H1 (cell line): ENCODE measurements at regions not wholly inside any gene's neighbourhood (a gene's known extent, or its start where the extent isn't known, plus 50 kb on each side); places are given as distances from the start of the nearest gene placed in this dataset.

Experiments
- CTCF ChIA-PET: fragments of 300-600 bp; sonication (Branson Sonifier 250); formaldehyde crosslinking; loops from one replicate; lab custom pipeline; 2021; ENCODE audit not compliant: partially characterized antibody; lab: Charles Lee
- POLR2A ChIA-PET: fragments of 300-600 bp; sonication (Branson Sonifier 250); formaldehyde crosslinking; loops from one replicate; lab custom pipeline; 2021; ENCODE audit warnings: inconsistent platforms; ENCODE audit not compliant: partially characterized antibody; lab: Charles Lee
- DNase-seq, 2 experiments: peaks; one replicate each; pipeline versions ENCODE4 v3.0.0 to v3.0.0-alpha.2; 2010 to 2022; ENCODE audit warnings: low spot score in 2 of 2, low read depth in 1 of 2, mixed read lengths in 1 of 2
- FAIRE-seq: peaks from 2 replicates; lab custom pipeline; 2011; peaks lifted over from hg19 to GRCh38; lab: Jason Lieb, UNC
- H2AFZ ChIP-seq: 2 replicates; pipeline ENCODE4 v1.8.1; 2012; ENCODE audit warnings: low read length, inconsistent platforms
- H2AK5ac ChIP-seq: 2 replicates; pipeline ENCODE4 v1.6.1; 2013; ENCODE audit warnings: low read depth, low read length
- H2BK120ac ChIP-seq: replicated peaks from 2 replicates; pipeline ENCODE3; 2013; ENCODE audit warnings: low read depth, low read length, inconsistent platforms
- H2BK12ac ChIP-seq: 2 replicates; pipeline ENCODE4 v1.6.1; 2013; ENCODE audit warnings: low read depth, low read length
- H2BK15ac ChIP-seq: 2 replicates; pipeline ENCODE4 v1.6.1; 2013; ENCODE audit warnings: low read length
- H2BK20ac ChIP-seq: 2 replicates; pipeline ENCODE4 v1.6.1; 2013; ENCODE audit warnings: low read length
- H2BK5ac ChIP-seq: 2 replicates; pipeline ENCODE4 v1.6.1; 2013; ENCODE audit warnings: low read depth, low read length
- H3K14ac ChIP-seq: 2 replicates; pipeline ENCODE4 v1.6.1; 2013; ENCODE audit warnings: inconsistent platforms; ENCODE audit not compliant: insufficient read length
- H3K18ac ChIP-seq: 2 replicates; pipeline ENCODE4 v1.6.1; 2013; ENCODE audit warnings: low read length; ENCODE audit errors: extremely low read depth
- H3K23ac ChIP-seq: 2 replicates; pipeline ENCODE4 v1.6.1; 2013; ENCODE audit warnings: inconsistent platforms; ENCODE audit not compliant: insufficient read length
- H3K23me2 ChIP-seq: 2 replicates; pipeline ENCODE4 v1.6.1; 2013; ENCODE audit warnings: low read depth, low read length
- H3K27ac ChIP-seq: 2 replicates; pipeline ENCODE4 v1.6.1; 2011; ENCODE audit warnings: low read depth, low read length, inconsistent platforms
- H3K27me3 ChIP-seq, 4 experiments: replicated peaks in 1 of 4; 1 replicate in 1 of 4; 2 replicates in 3 of 4; pipeline versions ENCODE4 v1.6.1 to v1.8.1; 2011 to 2013; ENCODE audit warnings: low read length in 3 of 4, mild to moderate bottlenecking in 3 of 4, inconsistent platforms in 2 of 4, mixed read lengths in 2 of 4, moderate library complexity in 1 of 4; ENCODE audit not compliant: control insufficient read depth in 3 of 4, insufficient read depth in 3 of 4; ENCODE audit errors: extremely low read depth in 1 of 4
- H3K36me3 ChIP-seq, 4 experiments: 2 replicates each; pipeline versions ENCODE4 v1.6.1 to v1.8.1; 2011 to 2013; ENCODE audit warnings: mild to moderate bottlenecking in 4 of 4, low read length in 3 of 4, moderate library complexity in 2 of 4, control low read depth in 1 of 4, inconsistent platforms in 1 of 4; ENCODE audit not compliant: insufficient read depth in 4 of 4, control insufficient read depth in 2 of 4
- H3K4ac ChIP-seq: replicated peaks from 2 replicates; pipeline ENCODE3; 2013; ENCODE audit warnings: low read length, low read depth, mixed read lengths, inconsistent platforms; ENCODE audit not compliant: insufficient read length
- H3K4me1 ChIP-seq, 4 experiments: replicated peaks in 1 of 4; 1 replicate in 1 of 4; 2 replicates in 3 of 4; pipeline versions ENCODE4 v1.6.1 to v1.8.1; 2011 to 2013; ENCODE audit warnings: low read length in 3 of 4, inconsistent platforms in 2 of 4, mixed read lengths in 1 of 4; ENCODE audit not compliant: insufficient read depth in 4 of 4, control insufficient read depth in 3 of 4
- H3K4me2 ChIP-seq, 2 experiments: 2 replicates each; pipeline versions ENCODE4 v1.6.1 to v1.8.1; 2011 to 2013; ENCODE audit warnings: low read depth in 2 of 2, low read length in 2 of 2, control low read depth in 1 of 2, inconsistent platforms in 1 of 2, mild to moderate bottlenecking in 1 of 2; ENCODE audit not compliant: insufficient read depth in 1 of 2
- H3K4me3 ChIP-seq, 4 experiments: fragments of 200-600, 300-600 bp in 1 of 4; sonication (generic), shearing (Covaris generic), sonication (Bioruptor Twin) in 1 of 4; 2 replicates each; pipeline versions ENCODE4 v1.5.1 to v1.8.1; 2011 to 2016; ENCODE audit warnings: low read length in 4 of 4, low read depth in 3 of 4, control low read depth in 2 of 4, inconsistent platforms in 2 of 4, mild to moderate bottlenecking in 2 of 4, mixed read lengths in 1 of 4, moderate library complexity in 1 of 4; ENCODE audit not compliant: insufficient read depth in 2 of 4; ENCODE audit errors: extremely low read depth in 1 of 4
- H3K56ac ChIP-seq: replicated peaks from 2 replicates; pipeline ENCODE3; 2013; ENCODE audit warnings: low read depth, mild to moderate bottlenecking, mixed read lengths, low read length, inconsistent platforms; ENCODE audit not compliant: insufficient read length
- H3K79me1 ChIP-seq: 2 replicates; pipeline ENCODE4 v1.6.1; 2013; ENCODE audit warnings: low read depth, low read length, control low read depth
- H3K79me2 ChIP-seq, 2 experiments: 2 replicates each; pipeline versions ENCODE4 v1.6.1 to v1.8.1; 2012 to 2013; ENCODE audit warnings: low read length in 2 of 2, mild to moderate bottlenecking in 2 of 2, inconsistent platforms in 1 of 2; ENCODE audit not compliant: insufficient read depth in 2 of 2, control insufficient read depth in 1 of 2
- H3K9ac ChIP-seq, 4 experiments: replicated peaks in 1 of 4; 1 replicate in 1 of 4; 2 replicates in 3 of 4; pipeline versions ENCODE4 v1.6.1 to v1.8.1; 2011 to 2013; ENCODE audit warnings: low read depth in 3 of 4, low read length in 3 of 4, control low read depth in 2 of 4, mild to moderate bottlenecking in 2 of 4, moderate library complexity in 2 of 4, inconsistent platforms in 1 of 4; ENCODE audit errors: extremely low read depth in 1 of 4
- H3K9me3 ChIP-seq, 2 experiments: 2 replicates each; pipeline versions ENCODE4 v1.6.1 to v1.8.1; 2012 to 2013; ENCODE audit warnings: mild to moderate bottlenecking in 2 of 2, moderate library complexity in 2 of 2, control low read depth in 1 of 2, inconsistent platforms in 1 of 2, low read depth in 1 of 2, low read length in 1 of 2, mixed read lengths in 1 of 2; ENCODE audit not compliant: insufficient read depth in 2 of 2
- H4K20me1 ChIP-seq, 2 experiments: replicated peaks in 1 of 2; 2 replicates each; pipeline versions ENCODE3 to v1.8.1; 2011 to 2013; ENCODE audit warnings: inconsistent platforms in 2 of 2, low read length in 2 of 2, mild to moderate bottlenecking in 1 of 2; ENCODE audit not compliant: insufficient read depth in 2 of 2, control insufficient read depth in 1 of 2
- H4K5ac ChIP-seq: 2 replicates; pipeline ENCODE4 v1.6.1; 2013; ENCODE audit warnings: low read length, low read depth, mixed read lengths, inconsistent platforms; ENCODE audit not compliant: insufficient read length
- H4K8ac ChIP-seq: 2 replicates; pipeline ENCODE4 v1.8.0; 2013; ENCODE audit warnings: mild to moderate bottlenecking, moderate library complexity, low read length, inconsistent platforms; ENCODE audit not compliant: insufficient read depth; ENCODE audit errors: extremely low read depth
- H4K91ac ChIP-seq: replicated peaks from 2 replicates; pipeline ENCODE3; 2013; ENCODE audit warnings: low read length, mixed read lengths, inconsistent platforms; ENCODE audit not compliant: insufficient read length
- BRCA1 ChIP-seq: IDR thresholded peaks from 2 replicates; pipeline ENCODE4 v1.6.1; 2012; ENCODE audit warnings: low read depth, low read length, improper control_type of control experiment
- EZH2 ChIP-seq: fragments of 200-600 bp; sonication (generic); IDR thresholded peaks from 2 replicates; pipeline ENCODE4 v1.7.1; 2012; ENCODE audit warnings: low read depth, mild to moderate bottlenecking, moderate library complexity, low read length, inconsistent platforms; ENCODE audit not compliant: severe bottlenecking
- MAFK ChIP-seq: IDR thresholded peaks from 2 replicates; pipeline ENCODE4 v1.6.1; 2012; ENCODE audit warnings: low read depth, mild to moderate bottlenecking, improper control_type of control experiment, low read length
- SIN3A ChIP-seq, 2 experiments: IDR thresholded peaks in 1 of 2; conservative IDR thresholded peaks in 1 of 2; 2 replicates each; pipeline ENCODE4 v1.6.1; 2011 to 2012; ENCODE audit warnings: low read length in 2 of 2, improper control_type of control experiment in 1 of 2, low read depth in 1 of 2, mild to moderate bottlenecking in 1 of 2
- WGBS, 2 experiments: shearing (Covaris generic) in 1 of 2; methylation state at CpG; one replicate each; pipeline versions ENCODE4 v1.1.6 to v1.1.7; 2013 to 2015; ENCODE audit warnings: low lambda C conversion rate in 2 of 2, mixed read lengths in 2 of 2, inconsistent platforms in 1 of 2, low coverage in 1 of 2, missing lambda C conversion rate in 1 of 2; ENCODE audit not compliant: insufficient replicate concordance in 2 of 2, insufficient coverage in 1 of 2, insufficient read length in 1 of 2; ENCODE audit errors: extremely low coverage in 1 of 2, missing lambda C conversion rate in 1 of 2; 5-methylcytosine and 5-hydroxymethylcytosine counted together

DNA sequence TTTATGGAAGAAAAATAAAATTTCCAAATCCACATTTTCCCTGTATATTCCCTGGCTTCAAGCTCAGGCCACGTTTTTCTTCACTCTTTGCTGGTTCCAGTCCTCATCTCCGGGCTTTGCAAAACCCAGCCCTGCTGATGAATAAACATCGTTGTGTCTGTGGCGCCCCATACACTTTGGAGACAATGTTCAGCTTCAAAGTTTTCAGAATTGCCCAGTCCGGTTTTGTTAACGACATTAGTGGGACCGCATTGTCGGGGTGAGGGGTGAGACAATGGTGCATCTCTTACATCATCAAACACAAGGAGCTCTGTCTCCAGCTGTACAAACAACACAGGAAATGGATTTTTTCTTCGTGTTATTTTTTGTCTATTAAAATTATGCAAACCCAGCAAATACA lies 53.4 kb upstream of the HTATIP2 start:
- Histone ChIP-seq H4K91ac (no peak overlapping the region), H3K56ac (no peak overlapping the region), H2BK20ac (no peak overlapping the region), H3K4me1 (no peaks in the 10 kb centered on the region), H3K27me3 (no peaks in the 10 kb centered on the region), H4K8ac (no peak overlapping the region), H3K14ac (no peak overlapping the region), H2BK5ac (no peak overlapping the region), H3K4me2 (no peak overlapping the region), H3K36me3 (no peaks in the 10 kb centered on the region), H3K9me3 (no peaks in the 10 kb centered on the region), H3K23ac (no peak overlapping the region), H2AFZ (no peak overlapping the region), H3K9ac (no peak overlapping the region), H3K18ac (no peak overlapping the region), H3K79me2 (no peaks in the 10 kb centered on the region), H3K4ac (no peak overlapping the region), H3K4me3 (no peak overlapping the region), H2BK15ac (no peak overlapping the region), H2AK5ac (no peak overlapping the region), H3K27ac (no peak overlapping the region), H2BK12ac (no peak overlapping the region), H4K5ac (no peak overlapping the region), H3K23me2 (no peaks in the 10 kb centered on the region), H4K20me1 (no peaks in the 10 kb centered on the region), H3K79me1 (no peaks in the 10 kb centered on the region), H2BK120ac (no peak overlapping the region)
- ChIA-PET CTCF (interaction anchor here (1.9 kb wide), 1 partner anchor 42 kb away, joined by 5 read pairs; no protein-coding TSS in a partner anchor), POLR2A (no interaction called here)
- 87% methylated on average over 9 of the region's 9 CpGs; no CpG with 5 or more reads in 1 of the 2 experiments for WGBS, 2 experiments
- FAIRE-seq (no peak), DNase-seq (no peak)
- TF ChIP-seq SIN3A (conservative IDR thresholded peaks at IDR 0.05 in 1 of 2, IDR thresholded peaks at IDR 0.05 in 1 of 2; ENCODE audit: low read depth in 1 of 2, low read length in 2 of 2): no peak
- TF ChIP-seq BRCA1: no peak
- TF ChIP-seq EZH2: no peak
- no peak for TF ChIP-seq MAFK
